ENCODE measurements at regions not wholly inside any gene's neighbourhood (a gene's known extent, or its start where the extent isn't known, plus 50 kb on each side); places are given as distances from the start of the nearest gene placed in this dataset.
"Not testable (repeated sequence)": the region's sequence is repeated elsewhere in the genome, so short reads cannot be mapped to it uniquely, and the experiment has no call there.

DNA sequence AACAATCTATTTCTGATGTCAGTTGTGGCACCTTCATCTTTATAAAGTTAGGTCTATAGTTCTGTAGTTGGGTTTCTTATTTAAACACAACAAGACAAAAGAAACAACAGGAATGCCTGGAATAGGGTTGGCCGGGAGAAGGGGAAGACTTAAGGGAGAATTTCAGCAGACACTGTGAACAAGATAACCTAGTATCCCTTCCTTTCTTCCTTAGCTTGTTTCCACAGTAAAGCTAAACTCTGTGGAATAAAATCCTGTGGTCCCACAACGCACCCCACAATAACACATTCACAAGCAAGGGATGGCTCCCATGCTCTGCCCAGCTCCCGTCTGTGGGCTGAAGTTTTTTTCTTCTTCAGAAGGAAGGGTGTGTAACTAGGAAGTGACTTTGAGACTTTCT lies 124.9 kb upstream of the SMARCA2 start:
- no peaks in the 10 kb centered on the region for H3K9me3 ChIP-seq
- H3K36me3 ChIP-seq = no peaks in the 10 kb centered on the region
- no peaks in the 10 kb centered on the region for H3K27me3 ChIP-seq
- no peak overlapping the region for H3K27ac ChIP-seq
- WGBS, 5 donors = 66 to 83% (median 76%) methylated on average over 3 of the region's 3 CpGs
- DNase-seq = no peak
- no peaks in the 10 kb centered on the region for H3K4me1 ChIP-seq
- no peak for TF ChIP-seq POLR2AphosphoS5 (IDR thresholded peaks at IDR 0.05)
- no peak for TF ChIP-seq EP300 (IDR thresholded peaks at IDR 0.05)
- TF ChIP-seq POLR2A (IDR thresholded peaks at IDR 0.05) = no peak
- TF ChIP-seq CTCF (IDR thresholded peaks at IDR 0.05) = no peak
- intact Hi-C loops (cut with DNase I; ENCODE audit: low total_unique reads) = no loop called here
- no peak overlapping the region for H3K4me3 ChIP-seq

GRCh38 chr9:1890816-1891215 lies 124.3 kb upstream of the SMARCA2 start:
- Histone ChIP-seq H3K4me3 (no peak overlapping the region), H3K4me1 (no peaks in the 10 kb centered on the region), H3K36me3 (no peaks in the 10 kb centered on the region), H3K27ac (no peak overlapping the region), H3K9me3 (no peaks in the 10 kb centered on the region), H3K27me3 (no peaks in the 10 kb centered on the region)
- peak in 1 of 2 donors; percentile 6 for DNase-seq
- TF ChIP-seq POLR2AphosphoS5 (IDR thresholded peaks at IDR 0.05) = no peak
- TF ChIP-seq EP300 (IDR thresholded peaks at IDR 0.05) = no peak
- no peak for TF ChIP-seq POLR2A (IDR thresholded peaks at IDR 0.05)
- no peak for TF ChIP-seq CTCF (IDR thresholded peaks at IDR 0.05)
- WGBS, 5 donors = 45 to 60% (median 55%) methylated on average over 3 of the region's 3 CpGs
- intact Hi-C loops (cut with DNase I; ENCODE audit: low total_unique reads) = no loop called here

GRCh38 chr9:1903080-1903704 lies 112.0 kb upstream of the SMARCA2 start:
- H3K27me3 ChIP-seq; H3K27ac ChIP-seq; H3K36me3 ChIP-seq; H3K4me1 ChIP-seq; intact Hi-C loops (cut with DNase I; ENCODE audit: low total_unique reads); H3K4me3 ChIP-seq; DNase-seq: not testable (repeated sequence)
- WGBS, 5 donors = 74 to 89% (median 86%) methylated on average over 6 of the region's 6 CpGs
- peaks cover 9 to 45% (median 32%) of the 10 kb centered on the region in 4 donors for H3K9me3 ChIP-seq

DNA sequence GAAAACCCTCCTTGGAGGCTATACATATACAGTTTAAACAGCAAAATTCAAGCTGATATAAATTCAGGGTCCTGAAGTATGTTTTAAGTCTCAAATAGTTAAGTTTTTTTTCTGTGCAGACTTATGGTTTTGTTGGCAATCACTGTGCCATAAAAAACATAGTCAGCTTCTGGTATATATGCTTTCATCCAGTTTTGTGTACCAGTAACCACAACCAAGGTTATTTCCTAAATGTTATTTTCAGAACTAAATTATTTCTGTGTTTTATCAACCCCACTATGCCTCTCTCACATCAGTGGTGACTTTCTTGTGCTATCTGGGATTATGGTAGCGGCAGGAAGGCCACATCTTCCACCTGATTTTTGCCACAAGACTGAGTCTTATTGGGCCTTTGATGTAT lies 107.7 kb upstream of the SMARCA2 start:
- H3K4me3 ChIP-seq = no peak overlapping the region
- 74 to 97% (median 85%) methylated on average over 1 of the region's 1 CpG for WGBS, 5 donors
- H3K4me1 ChIP-seq = no peaks in the 10 kb centered on the region
- intact Hi-C loops (cut with DNase I; ENCODE audit: low total_unique reads) = no loop called here
- H3K9me3 ChIP-seq = peaks cover 9 to 24% (median 22%) of the 10 kb centered on the region in 4 donors
- TF ChIP-seq CTCF (IDR thresholded peaks at IDR 0.05) (no peak), EP300 (IDR thresholded peaks at IDR 0.05) (no peak), POLR2AphosphoS5 (IDR thresholded peaks at IDR 0.05) (no peak), POLR2A (IDR thresholded peaks at IDR 0.05) (no peak)
- no peak for DNase-seq
- no peaks in the 10 kb centered on the region for H3K36me3 ChIP-seq
- H3K27ac ChIP-seq = no peak overlapping the region
- no peaks in the 10 kb centered on the region for H3K27me3 ChIP-seq

- no peaks in the 10 kb centered on the region for H3K36me3 ChIP-seq
- DNase-seq = no peak
- WGBS, 5 donors = 65 to 80% (median 78%) methylated on average over 2 of the region's 2 CpGs
- peaks cover 0 to 11% (median 7%) of the 10 kb centered on the region in 4 donors for H3K9me3 ChIP-seq
- no peak overlapping the region for H3K4me3 ChIP-seq
- TF ChIP-seq EP300 (IDR thresholded peaks at IDR 0.05) (no peak), POLR2AphosphoS5 (IDR thresholded peaks at IDR 0.05) (no peak), CTCF (IDR thresholded peaks at IDR 0.05) (no peak), POLR2A (IDR thresholded peaks at IDR 0.05) (no peak)
- H3K27ac ChIP-seq = no peak overlapping the region
- H3K4me1 ChIP-seq = no peaks in the 10 kb centered on the region
- no peaks in the 10 kb centered on the region for H3K27me3 ChIP-seq
- intact Hi-C loops (cut with DNase I; ENCODE audit: low total_unique reads) = no loop called here
Observed at GRCh38 chr9:1909322-1909721, 105.8 kb upstream of the SMARCA2 start.

Measured in stomach (tissue), 8 donors.